ENCODE measurements at regions not wholly inside any gene's neighbourhood (a gene's known extent, or its start where the extent isn't known, plus 50 kb on each side); places are given as distances from the start of the nearest gene placed in this dataset.

GRCh38 chr5:158324236-158324635 lies 465.3 kb upstream of the CLINT1 start:
- Histone ChIP-seq H3K27me3 (ENCODE audit: low read length) (0 out of 2 replicates have a peak, but pooled peaks cover 5% of the 10 kb centered on the region), H3K36me3 (ENCODE audit: low read depth, low read length) (no peaks in the 10 kb centered on the region), H3K9me2 (replicated peaks; ENCODE audit: low read length) (no peaks in the 10 kb centered on the region), H3K79me2 (ENCODE audit: low read length) (no peaks in the 10 kb centered on the region), H3K9me3 (ENCODE audit: low read length) (no peaks in the 10 kb centered on the region), H3F3A (ENCODE audit: low read length, unreplicated experiment) (no peaks in the 10 kb centered on the region), H3K4me1 (ENCODE audit: insufficient read depth, low read length) (no peaks in the 10 kb centered on the region), H3K27ac (ENCODE audit: low read length) (no peak overlapping the region), H4K20me1 (ENCODE audit: low read length) (no peaks in the 10 kb centered on the region), H3K4me2 (ENCODE audit: low read length) (no peak overlapping the region), H3K9ac (ENCODE audit: low read length) (no peak overlapping the region), H2AFZ (ENCODE audit: low read length) (no peak overlapping the region), H3K4me3 (ENCODE audit: low read length) (no peak overlapping the region)
- intact Hi-C loops (cut with micrococcal nuclease): no loop called here
- ATAC-seq (no peak), DNase-seq (no peak)
- no peak for TF ChIP-seq CTCF (conservative IDR thresholded peaks at IDR 0.05; ENCODE audit: low read depth, low read length)
- TF ChIP-seq EZH2phosphoT487 (IDR thresholded peaks at IDR 0.05; ENCODE audit: borderline replicate concordance, low read length): no peak
- TF ChIP-seq EZH2 (IDR thresholded peaks at IDR 0.05; ENCODE audit: low read length, unreplicated experiment): no peak
- ChIA-PET CTCF (no interaction called here), POLR2A (ENCODE audit: unreplicated experiment) (no interaction called here)
- BruUV-seq (replicated peaks): no TSS peak

GRCh38 chr5:158322620-158323019 lies 463.7 kb upstream of the CLINT1 start:
- Histone ChIP-seq H3K9ac (ENCODE audit: low read length) (no peak overlapping the region), H3F3A (ENCODE audit: low read length, unreplicated experiment) (no peaks in the 10 kb centered on the region), H3K79me2 (ENCODE audit: low read length) (no peaks in the 10 kb centered on the region), H3K4me3 (ENCODE audit: low read length) (no peak overlapping the region), H3K4me2 (ENCODE audit: low read length) (no peak overlapping the region), H4K20me1 (ENCODE audit: low read length) (no peaks in the 10 kb centered on the region), H3K27ac (ENCODE audit: low read length) (no peak overlapping the region), H3K4me1 (ENCODE audit: insufficient read depth, low read length) (no peaks in the 10 kb centered on the region), H3K36me3 (ENCODE audit: low read depth, low read length) (no peaks in the 10 kb centered on the region), H3K9me2 (replicated peaks; ENCODE audit: low read length) (no peaks in the 10 kb centered on the region), H3K27me3 (ENCODE audit: low read length) (peaks cover 12% of the 10 kb centered on the region; the same call in 1 of the 2 replicates), H2AFZ (ENCODE audit: low read length) (no peak overlapping the region), H3K9me3 (ENCODE audit: low read length) (no peaks in the 10 kb centered on the region)
- BruUV-seq (replicated peaks): no TSS peak
- DNase-seq: no peak
- POLR2A ChIA-PET (ENCODE audit: unreplicated experiment): no interaction called here
- ATAC-seq: no peak
- CTCF ChIA-PET: no interaction called here
- no peak for TF ChIP-seq EZH2phosphoT487 (IDR thresholded peaks at IDR 0.05; ENCODE audit: borderline replicate concordance, low read length)
- TF ChIP-seq CTCF (conservative IDR thresholded peaks at IDR 0.05; ENCODE audit: low read depth, low read length): no peak
- TF ChIP-seq EZH2 (IDR thresholded peaks at IDR 0.05; ENCODE audit: low read length, unreplicated experiment): no peak
- intact Hi-C loops (cut with micrococcal nuclease): no loop called here

- Histone ChIP-seq H2AFZ (ENCODE audit: low read length) (no peak overlapping the region), H3K79me2 (ENCODE audit: low read length) (no peaks in the 10 kb centered on the region), H4K20me1 (ENCODE audit: low read length) (no peaks in the 10 kb centered on the region), H3K4me3 (ENCODE audit: low read length) (no peak overlapping the region), H3K9me2 (replicated peaks; ENCODE audit: low read length) (no peaks in the 10 kb centered on the region), H3K27me3 (ENCODE audit: low read length) (peaks cover 20% of the 10 kb centered on the region; the same call in 1 of the 2 replicates), H3K9ac (ENCODE audit: low read length) (no peak overlapping the region), H3K4me2 (ENCODE audit: low read length) (no peak overlapping the region), H3K27ac (ENCODE audit: low read length) (no peak overlapping the region), H3K36me3 (ENCODE audit: low read depth, low read length) (no peaks in the 10 kb centered on the region), H3K4me1 (ENCODE audit: insufficient read depth, low read length) (no peaks in the 10 kb centered on the region), H3F3A (ENCODE audit: low read length, unreplicated experiment) (no peaks in the 10 kb centered on the region), H3K9me3 (ENCODE audit: low read length) (no peaks in the 10 kb centered on the region)
- ChIA-PET POLR2A (ENCODE audit: unreplicated experiment) (no interaction called here), CTCF (no interaction called here)
- no TSS peak for BruUV-seq (replicated peaks)
- intact Hi-C loops (cut with micrococcal nuclease): no loop called here
- ATAC-seq (no peak), DNase-seq (no peak)
- no peak for TF ChIP-seq EZH2 (IDR thresholded peaks at IDR 0.05; ENCODE audit: low read length, unreplicated experiment)
- no peak for TF ChIP-seq EZH2phosphoT487 (IDR thresholded peaks at IDR 0.05; ENCODE audit: borderline replicate concordance, low read length)
- no peak for TF ChIP-seq CTCF (conservative IDR thresholded peaks at IDR 0.05; ENCODE audit: low read depth, low read length)
Measured at GRCh38 chr5:158320934-158321333, 462.0 kb upstream of the CLINT1 start.

Measured in PC-3 (cell line).